Fibroblast of skin of scalp (primary cell): ENCODE measurements at regions not wholly inside any gene's neighbourhood (a gene's known extent, or its start where the extent isn't known, plus 50 kb on each side); places are given as distances from the start of the nearest gene placed in this dataset.
A peak's percentile ranks its signal among the peaks of the same experiment; 100 is the strongest.

Experiments used
- DNase-seq: peaks from one replicate; pipeline ENCODE4 v3.0.0-alpha.2; 2013

DNA sequence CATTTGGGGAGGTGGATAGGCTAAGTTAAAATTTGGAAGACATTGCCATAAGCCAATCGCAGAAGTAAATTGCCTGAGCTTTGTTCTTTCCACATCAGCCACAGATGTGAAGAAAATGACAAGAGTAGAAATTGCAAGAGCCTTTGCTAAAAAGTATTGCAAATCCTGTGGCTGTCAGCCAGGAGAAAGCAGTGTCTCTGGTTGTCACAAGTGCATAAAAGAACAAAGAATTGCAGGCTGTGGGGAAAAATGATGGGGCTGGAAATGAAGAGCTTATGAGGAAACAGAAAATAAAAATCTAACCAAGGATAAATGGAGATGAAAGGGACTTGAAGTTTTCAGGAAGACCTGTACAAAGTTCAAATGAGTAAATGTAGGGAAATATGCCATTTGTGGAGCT lies 344.8 kb downstream of the CSNK1G3 start:
- DNase-seq, result no peak

DNA sequence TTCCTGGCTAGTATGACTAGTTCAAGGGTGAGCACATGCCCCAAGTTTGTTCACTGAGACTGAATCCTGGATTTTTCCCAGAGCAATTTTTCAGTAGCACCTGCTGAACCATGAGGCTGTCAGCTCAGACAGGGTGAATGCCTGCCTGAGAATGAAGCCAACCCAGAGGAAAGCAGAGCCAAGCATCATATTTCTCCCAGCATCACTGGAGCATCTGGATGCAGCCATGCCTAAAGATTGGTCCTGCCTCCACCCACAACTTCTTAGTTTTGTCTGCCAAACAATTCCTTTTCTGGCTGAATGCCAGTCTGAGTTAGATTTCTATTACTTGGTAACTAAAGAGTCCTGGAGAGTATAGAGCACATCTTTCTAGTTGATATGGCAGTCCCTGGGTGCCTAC lies 343.6 kb downstream of the CSNK1G3 start:
- DNase-seq, result no peak

DNA sequence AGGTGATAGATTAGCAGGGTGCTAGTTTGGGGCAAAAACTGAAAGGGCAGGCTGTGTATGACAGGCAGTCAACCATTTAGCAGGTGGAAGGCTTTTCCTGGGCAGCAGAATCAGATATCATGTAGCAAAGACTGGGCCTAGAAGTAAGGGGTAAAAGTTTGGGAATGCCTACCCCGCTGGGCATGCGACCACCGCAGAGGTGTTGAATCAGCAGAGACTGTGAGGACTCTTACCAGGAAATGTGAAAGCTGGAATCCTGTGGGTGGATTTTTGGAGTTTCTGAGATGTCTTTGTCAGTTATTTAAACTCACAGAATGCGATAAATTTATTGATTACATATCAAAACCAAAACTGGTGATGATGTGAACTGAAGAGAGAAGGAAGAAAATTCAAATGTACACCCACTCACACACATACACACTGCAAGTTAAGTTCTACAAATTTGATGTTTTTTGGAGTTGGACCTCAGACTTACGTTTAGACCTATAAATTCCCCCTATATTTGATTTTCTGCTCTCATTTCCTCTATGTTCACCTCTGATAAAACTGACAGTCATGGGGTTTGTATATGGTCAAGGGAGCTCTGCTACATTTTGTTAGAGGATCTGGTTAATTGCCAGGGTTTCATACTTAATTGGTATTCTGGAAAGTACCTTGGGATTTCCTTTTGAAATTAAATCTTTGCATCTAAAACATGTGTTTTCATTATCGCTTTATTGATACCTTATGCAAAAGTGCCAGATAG lies 333.6 kb downstream of the CSNK1G3 start:
- peak; percentile 36 for DNase-seq

DNA sequence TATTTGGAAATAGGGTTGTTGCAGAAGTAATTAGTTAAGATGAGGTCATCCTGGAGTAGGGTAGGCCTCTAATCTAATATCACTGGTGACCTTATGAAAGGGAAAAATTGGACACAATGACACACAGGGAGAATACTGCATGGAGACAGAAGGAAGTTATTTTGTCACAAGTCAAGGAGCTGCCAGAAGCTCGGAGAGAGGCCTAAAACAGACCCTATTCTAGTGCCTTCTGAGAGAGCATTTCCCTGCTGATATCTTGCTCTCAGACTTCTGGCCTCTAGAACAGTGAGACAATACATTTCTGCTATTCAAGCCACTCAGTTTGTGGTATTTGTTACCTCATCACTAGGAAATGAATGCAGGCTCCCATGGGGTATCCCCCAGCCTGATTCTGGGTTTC lies 332.9 kb downstream of the CSNK1G3 start:
- DNase-seq, result peak; percentile 75

DNA sequence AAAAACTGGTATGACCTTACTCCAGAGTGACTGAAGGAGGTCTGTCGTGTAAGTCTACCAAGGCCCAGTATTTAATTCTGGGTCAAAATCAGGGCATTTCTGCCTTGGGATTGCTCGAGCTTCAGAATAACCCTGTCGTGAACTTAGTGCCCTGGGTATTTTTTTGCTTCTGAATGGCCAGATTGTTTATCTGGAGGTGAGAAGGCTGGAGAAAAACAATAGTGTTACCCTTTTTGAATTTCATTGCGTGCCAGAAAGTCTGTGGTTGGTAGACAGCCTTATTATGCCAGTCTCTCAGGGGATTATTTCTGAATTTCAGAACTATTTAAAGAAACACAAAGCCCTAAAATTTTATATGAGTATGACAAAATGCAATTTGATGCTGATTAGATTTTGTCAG lies 323.4 kb downstream of the CSNK1G3 start:
- DNase-seq, result peak; percentile 83

DNA sequence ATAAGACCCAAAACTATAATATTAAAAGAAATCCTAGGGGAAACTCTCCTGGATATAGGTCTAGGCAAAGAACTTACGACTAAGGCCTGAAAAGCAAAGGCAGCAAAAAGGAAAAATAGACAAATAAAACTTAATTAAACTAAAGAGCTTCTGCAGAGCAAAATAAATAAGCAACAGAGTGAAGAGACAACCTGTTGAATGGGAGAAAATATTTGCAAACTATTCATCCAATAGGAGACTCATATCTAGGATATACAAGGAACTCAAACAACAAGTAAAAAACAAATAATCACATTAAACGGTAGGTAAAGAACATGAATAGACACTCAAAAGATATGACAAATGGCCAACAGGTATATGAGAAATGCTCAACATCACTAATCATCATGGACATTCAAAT lies 318.6 kb downstream of the CSNK1G3 start:
- no peak for DNase-seq

DNA sequence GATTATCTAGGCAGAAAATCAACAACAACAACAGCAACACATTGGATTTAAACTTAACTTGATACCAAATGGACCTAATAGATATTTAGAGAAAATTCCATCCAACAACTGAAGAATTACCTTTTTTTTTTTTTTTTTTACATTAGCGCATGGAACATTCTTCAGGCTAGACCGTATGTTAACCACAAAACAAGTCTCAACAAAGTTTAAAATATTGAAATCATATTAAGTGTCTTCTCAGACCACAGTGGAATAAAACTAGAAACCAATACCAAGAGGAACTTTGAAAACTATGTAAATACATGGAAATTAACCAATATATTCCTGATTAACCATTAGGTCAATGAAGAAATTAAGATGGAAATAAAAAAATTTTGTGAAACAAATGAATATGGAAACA lies 315.8 kb downstream of the CSNK1G3 start:
- no peak for DNase-seq

DNA sequence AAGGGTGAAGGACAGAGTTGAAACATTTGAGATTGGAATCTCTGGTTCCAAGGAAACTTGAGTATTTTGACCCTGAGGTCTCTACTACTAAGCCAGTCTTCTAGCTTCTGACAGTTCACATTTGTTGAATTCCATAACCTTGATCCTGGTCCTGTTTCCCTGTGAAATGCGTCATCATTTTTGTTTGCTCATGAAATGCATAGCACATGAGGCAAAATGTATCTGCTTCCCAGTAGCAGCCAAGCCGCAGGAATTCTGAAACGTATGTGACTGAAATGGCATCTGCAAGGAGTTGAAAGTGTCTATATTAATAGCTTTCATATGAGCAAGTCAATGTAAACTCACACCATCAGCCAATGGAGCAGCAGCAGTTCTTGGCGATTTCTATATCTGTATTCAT lies 307.9 kb downstream of the CSNK1G3 start:
- DNase-seq, result peak; percentile 100

DNA sequence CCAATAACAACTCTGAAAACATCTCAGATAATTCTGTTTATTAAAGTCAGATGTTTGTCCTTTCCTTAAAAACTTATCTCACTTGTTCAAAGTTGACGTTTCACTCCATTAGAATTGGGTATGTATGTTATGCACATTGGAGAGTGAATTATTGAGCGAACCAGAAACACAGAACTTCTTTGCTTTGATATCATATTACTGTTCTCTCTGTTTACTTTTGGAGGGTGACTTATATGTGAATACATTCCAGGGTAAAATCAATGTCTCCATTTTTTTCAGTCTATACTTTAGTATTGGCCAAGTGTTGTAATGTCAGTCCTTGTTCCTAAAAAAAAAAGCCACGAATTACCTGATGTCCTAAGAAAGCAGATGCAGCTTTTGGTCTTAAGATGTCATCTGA lies 307.4 kb downstream of the CSNK1G3 start:
- DNase-seq, result peak; percentile 67

DNA sequence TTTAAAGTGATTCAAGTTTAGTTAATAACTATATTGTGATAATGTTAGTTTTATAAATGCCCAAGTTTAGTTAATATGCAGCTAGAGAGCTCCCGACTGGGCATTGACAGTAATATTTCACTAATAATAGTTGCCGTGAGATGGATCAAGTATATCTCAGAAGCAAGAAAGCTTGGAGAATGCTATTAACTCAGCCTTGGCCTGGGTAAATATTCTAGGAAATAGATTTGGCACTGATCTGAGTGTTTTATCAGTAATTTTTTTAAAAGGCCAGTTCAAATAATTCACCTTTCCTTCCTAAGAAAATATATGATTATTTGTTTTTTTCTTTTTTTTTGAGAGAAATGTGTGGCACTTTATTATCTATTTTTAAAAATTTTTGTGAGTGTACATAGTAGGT lies 305.3 kb downstream of the CSNK1G3 start:
- no peak for DNase-seq

DNA sequence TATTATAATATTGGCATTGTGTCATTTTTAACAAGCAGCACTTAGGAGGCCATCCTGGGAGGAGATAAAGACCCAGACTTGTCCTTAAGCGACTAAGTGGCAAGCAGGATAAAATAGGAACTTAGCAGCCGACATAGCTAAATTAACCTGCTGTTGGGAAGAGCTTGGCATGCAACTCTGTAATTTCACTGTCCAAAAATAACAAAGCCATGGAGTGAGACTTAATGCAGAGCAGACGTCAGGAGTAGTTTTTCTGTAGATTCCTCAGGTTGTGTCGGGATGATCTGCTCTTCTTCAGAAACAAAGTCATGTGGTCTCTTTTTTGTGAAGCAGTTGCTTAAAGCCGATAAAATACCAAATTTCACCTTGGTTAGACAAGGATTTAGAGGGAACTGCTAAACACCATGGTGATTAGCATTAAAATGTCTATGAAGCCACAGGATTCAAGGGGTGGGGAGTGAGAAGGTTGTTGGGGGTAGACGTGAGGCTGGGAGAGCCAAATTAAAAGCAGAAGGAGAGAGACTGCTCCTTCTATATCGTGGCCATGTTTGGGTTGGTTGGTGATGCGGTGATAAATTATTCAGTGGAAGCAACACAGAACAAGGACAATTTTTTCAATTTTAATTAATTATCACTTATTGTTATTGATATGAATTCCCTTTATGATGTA lies 303.0 kb downstream of the CSNK1G3 start:
- peak; percentile 74 for DNase-seq

DNA sequence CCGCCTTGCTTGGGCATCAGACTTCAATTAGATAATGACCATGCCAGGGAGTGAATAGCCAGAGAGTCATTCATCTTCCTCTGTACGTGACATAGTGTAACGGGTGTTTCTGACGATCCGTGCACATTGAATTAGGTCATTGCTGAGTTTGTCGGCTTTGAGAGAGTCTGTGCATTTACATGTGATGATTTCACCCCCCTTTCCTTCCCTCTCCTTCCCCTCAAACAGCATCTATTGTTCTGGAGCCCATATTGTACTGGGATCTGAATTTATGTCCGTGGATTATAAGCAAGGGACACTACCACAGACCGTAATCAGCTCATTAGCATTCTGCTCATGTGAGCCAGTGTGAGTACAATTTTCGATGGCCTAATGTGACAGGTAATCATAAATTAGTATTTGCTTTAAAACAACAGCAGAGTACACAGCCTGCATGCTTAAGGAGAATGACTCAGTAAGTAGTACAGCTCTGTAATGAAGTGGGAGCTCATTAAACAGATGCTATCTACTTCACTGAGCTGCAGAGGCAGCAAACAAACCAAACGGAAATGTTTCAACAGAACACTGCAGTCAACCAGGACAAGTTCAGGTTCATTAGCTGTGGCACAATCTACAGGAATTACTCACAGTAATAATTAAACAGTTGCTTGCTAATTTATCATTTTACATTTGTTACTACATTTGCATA lies 302.1 kb downstream of the CSNK1G3 start:
- DNase-seq, result peak; percentile 55

DNA sequence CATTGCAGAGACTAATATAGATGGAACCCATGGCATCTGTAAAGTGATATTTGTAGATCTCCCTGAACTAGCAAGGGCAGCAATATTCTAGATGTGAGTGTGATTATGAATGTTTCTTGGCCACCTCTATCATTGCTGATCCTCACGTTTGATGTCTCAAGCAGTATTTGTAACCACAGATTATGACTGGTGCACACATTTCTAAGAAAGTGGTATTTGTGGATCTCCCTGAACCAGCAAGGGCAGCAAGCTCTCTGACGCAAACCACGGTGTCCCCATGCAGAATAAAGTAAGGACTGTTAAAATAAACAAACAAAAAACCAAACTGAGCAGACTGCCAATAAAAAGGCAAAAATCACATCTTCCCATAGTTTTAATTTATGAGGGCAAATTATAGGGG lies 301.3 kb downstream of the CSNK1G3 start:
- peak; percentile 26 for DNase-seq

DNA sequence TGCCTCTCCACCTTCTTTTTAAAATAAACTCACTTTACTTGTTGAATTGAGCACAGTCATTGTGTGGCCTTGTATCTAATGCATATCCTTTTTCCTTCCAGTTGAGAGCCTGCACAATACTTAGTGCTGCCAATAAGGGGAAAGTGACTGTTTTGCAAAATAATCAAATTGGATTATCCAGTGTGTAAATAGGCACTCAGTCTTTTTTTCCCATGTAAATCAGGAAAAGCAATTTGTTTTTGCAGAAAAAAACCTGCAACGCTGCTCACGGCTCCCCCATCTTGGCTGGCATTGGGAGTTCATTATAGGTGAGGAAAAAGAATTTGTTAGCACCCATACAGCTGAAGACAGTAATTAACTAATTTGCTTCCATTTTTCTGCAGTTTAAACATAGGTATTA lies 299.9 kb downstream of the CSNK1G3 start:
- no peak for DNase-seq

DNA sequence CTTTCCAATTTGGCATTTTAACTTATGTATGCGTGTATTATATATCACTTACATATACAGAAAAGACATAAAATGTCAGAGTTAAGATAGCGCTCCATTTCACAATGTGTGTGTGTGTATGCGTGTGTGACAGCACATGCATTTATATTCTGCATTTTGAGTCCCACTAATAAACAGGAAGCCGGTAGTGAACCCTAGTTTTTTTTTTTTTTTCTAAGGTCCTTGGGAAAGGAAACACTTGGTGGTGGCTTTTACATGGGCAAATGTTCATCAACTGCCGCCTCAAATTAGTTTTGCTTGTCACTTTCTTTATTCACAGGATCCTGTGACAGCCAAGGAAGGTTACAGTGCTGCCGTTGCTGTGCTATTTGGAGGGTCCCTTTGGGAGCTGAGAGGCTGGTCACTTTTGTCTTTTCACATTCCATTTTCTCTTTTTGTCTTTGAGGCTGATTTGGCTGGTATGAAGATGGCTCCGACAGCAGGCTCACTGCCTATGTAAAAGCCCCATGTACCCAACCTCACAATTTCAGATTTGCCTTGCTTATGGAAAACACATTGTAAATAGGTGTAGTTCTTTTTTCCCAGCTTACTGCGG lies 298.9 kb downstream of the CSNK1G3 start:
- DNase-seq, result no peak

DNA sequence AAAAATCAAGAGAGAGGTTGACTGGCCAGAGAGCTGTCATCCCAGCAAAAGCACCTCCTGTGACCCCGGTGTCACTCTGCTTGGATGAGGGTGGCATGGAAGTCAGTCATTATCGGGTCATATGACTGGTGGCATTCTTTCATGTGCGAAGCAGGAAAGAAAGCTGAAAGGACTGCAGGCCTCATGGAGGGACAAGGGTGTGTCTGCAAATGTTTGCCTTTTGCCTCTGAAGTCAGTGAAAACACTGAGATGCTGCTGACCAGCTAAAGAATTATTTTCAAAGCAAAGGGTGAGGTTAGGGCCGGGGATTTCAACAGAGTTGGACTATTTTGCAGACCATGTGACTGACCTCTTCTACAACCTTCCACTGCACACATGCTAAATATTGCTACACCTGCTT lies 298.3 kb downstream of the CSNK1G3 start:
- no peak for DNase-seq

DNA sequence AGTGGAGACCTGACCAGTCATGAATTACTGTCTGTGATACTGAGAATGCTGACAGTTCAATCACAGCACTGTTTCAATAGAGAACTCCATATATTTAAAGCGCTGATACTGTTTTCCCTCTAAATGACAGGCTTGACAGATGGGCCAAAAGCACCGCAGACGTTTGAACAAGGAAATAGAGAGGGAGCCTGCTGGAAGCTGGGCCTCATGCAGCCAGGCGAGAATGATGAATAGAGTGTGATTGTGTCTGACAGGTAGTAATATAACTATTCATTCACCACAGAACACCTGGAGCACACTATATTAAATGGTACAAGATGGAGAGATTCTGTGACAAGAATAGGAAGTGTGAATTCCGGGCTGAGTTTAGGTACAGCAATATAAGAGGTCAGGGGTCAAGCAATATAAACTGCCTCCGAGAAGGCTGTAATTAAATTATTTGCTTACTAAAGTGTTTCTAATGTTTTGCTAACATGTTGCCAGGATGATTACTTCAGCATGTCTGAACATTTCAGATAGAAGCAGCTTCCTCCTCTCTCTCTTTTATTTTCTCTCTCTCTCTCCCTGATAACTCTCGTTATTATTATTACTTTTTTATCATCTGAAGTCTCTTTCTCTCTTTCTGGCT lies 297.7 kb downstream of the CSNK1G3 start:
- no peak for DNase-seq

DNA sequence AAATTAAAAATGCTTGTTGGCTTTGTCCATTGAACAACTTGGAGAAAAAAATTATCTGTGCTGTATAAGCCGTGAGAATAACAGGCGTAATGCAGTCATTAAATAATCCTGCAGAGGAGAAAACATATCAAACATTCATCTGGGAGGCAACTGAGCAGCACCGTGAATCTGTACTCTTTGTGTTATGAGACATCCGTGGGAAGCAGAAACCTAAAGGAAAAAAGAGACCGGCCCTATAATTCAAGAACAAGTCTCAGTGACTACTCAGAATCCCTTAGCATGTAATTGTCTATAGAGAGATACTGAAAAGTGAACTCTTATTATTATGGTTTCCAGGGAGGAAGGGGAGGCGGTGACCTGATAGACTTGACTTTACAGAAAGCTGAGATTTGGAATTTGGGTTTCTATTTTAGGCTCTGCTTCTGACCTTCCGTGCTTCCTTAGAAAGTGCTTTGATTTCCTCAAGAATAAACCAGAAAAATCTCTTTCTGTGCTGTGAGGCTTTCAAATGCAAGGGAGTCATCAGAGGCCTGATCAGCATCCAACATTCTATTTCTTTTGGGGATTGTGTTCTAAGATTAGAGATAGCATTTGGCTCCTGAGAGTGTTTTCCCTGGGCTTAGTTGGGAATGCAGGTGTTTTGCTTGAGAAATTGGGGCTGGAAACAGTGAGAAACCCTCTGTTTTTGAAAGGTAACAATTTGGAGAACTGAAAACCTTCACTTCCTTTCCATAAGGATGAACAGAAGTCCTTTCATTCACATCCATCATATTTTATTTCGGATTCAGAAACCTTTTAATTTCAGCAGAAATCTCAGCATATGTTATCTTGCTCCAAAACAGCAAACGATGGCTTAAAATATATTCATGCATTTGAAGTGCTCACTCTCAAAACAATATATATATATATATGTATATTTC lies 296.7 kb downstream of the CSNK1G3 start:
- no peak for DNase-seq

DNA sequence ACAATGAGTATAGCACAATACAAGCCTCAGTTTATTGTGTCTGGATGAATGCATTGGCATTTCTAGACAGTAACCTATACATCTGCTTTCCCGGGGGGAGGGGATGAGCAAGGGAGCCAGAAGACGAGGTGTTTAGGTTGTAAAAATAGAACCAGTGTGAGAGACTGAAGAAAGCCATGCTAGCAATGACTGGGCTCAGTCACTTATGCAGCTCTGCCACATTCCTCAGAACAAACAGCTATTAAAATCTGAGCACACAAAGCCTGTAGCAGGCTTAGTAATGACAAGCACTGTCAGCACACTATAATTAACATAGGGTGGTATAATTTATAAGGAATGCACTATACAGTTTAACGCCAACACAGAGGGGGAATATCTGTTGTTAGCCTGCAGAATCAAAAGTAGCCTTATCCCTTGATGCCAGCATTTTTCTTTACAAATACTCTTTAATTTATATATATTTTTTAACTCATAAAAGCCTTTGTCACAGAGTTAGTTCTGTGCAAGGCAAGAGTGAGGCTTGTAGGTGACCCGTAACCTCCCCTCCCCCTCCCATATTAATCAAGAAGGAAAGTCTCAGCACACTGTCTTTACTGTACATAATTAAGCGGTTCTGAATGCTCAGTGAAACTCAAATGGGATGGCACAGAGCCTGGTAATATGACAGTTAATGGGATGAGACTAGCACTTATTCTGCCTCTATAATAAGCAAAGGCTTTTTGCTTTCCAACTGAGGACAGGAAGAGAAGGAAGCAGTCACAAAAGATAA lies 295.4 kb downstream of the CSNK1G3 start:
- peak; percentile 83 for DNase-seq

DNA sequence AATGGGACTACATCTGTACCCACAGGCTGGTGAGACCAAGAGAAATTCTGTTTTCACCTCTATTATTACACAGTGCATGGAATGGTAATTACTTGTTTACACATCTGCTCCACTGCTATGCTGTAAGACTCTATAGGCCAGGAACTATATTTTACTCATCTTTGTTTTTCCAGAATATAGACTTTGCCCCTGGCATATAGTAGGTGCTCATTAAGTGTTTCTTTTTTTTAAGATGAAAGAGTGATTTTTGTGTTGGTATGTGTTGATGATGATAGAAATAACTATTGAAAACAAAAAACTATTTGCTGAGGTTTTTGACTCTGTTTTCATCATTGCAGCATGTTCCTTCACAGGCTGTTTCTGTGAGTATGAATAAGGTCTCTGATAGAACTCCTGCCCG lies 294.7 kb downstream of the CSNK1G3 start:
- DNase-seq, result no peak

DNA sequence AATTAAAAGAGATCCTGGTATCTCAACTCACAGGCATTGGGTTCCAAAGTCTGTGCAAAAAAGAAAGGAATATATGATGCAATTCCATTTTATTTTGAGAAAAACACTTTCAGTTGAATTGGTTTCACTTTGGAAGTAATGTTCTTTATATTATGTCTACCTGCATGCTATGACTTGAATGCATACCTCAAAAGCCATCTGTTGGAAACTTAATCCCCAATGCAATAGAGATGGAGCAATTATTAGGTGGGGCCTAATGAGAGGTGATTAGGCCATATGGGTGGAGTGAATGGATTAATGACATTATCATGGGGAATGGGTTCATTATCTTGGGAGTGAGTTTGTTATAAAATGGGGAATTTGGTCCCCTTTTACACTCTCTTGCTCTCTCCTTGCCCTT lies 293.3 kb downstream of the CSNK1G3 start:
- DNase-seq, result no peak
